CD4-positive, alpha-beta T cell treated with Interleukin-1 beta for 1 hour (primary cell): ENCODE measurements at regions not wholly inside any gene's neighbourhood (a gene's known extent, or its start where the extent isn't known, plus 50 kb on each side); places are given as distances from the start of the nearest gene placed in this dataset.

Source experiments
- DNase-seq, 2 donors: peaks; one replicate each; pipeline ENCODE4 v3.0.0-alpha.2; 2020 to 2022

- no peak for DNase-seq
Observed at GRCh38 chr13:82766732-82767321, 1115.4 kb downstream of the SLITRK1 start.

- DNase-seq = no peak
Observed at GRCh38 chr13:82758044-82758443, 1124.2 kb downstream of the SLITRK1 start.

- DNase-seq = no peak
Observed at GRCh38 chr13:82751206-82751605, 1131.1 kb downstream of the SLITRK1 start.

GRCh38 chr13:82749551-82749950 is 1132.7 kb downstream of the SLITRK1 start:
- no peak for DNase-seq

GRCh38 chr13:82747958-82748357 is 1134.3 kb downstream of the SLITRK1 start:
- DNase-seq = no peak

- no peak for DNase-seq
Observed at GRCh38 chr13:82747291-82747690, 1135.0 kb downstream of the SLITRK1 start.

GRCh38 chr13:82740442-82740841 is 1141.8 kb downstream of the SLITRK1 start:
- no peak for DNase-seq

- DNase-seq = no peak
Observed at GRCh38 chr13:82739881-82740280, 1142.4 kb downstream of the SLITRK1 start.

GRCh38 chr13:82729401-82729800 is 1152.9 kb downstream of the SLITRK1 start:
- DNase-seq = no peak

GRCh38 chr13:82720986-82721385 is 1161.3 kb downstream of the SLITRK1 start:
- DNase-seq = no peak

GRCh38 chr13:82719987-82720386 is 1162.3 kb downstream of the SLITRK1 start:
- DNase-seq = no peak

- DNase-seq = no peak
Observed at GRCh38 chr13:82717249-82717648, 1165.0 kb downstream of the SLITRK1 start.

GRCh38 chr13:82713687-82714405 is 1168.4 kb downstream of the SLITRK1 start:
- no peak for DNase-seq

- DNase-seq = no peak
Observed at GRCh38 chr13:82702513-82702912, 1179.8 kb downstream of the SLITRK1 start.

GRCh38 chr13:82701020-82701419 is 1181.3 kb downstream of the SLITRK1 start:
- DNase-seq = no peak

- DNase-seq = no peak
Observed at GRCh38 chr13:82698941-82699340, 1183.3 kb downstream of the SLITRK1 start.

- no peak for DNase-seq
Observed at GRCh38 chr13:82698383-82698782, 1183.9 kb downstream of the SLITRK1 start.

- DNase-seq = no peak
Observed at GRCh38 chr13:82693607-82694006, 1188.7 kb downstream of the SLITRK1 start.

- DNase-seq = peak in 1 of 2 donors; percentile 31
Observed at GRCh38 chr13:82688400-82688994, 1193.8 kb downstream of the SLITRK1 start.

- no peak for DNase-seq
Observed at GRCh38 chr13:82687884-82688283, 1194.4 kb downstream of the SLITRK1 start.

- DNase-seq = no peak
Observed at GRCh38 chr13:82681535-82681934, 1200.7 kb downstream of the SLITRK1 start.

GRCh38 chr13:82678052-82678451 is 1204.2 kb downstream of the SLITRK1 start:
- DNase-seq = no peak

GRCh38 chr13:82675024-82675423 is 1207.2 kb downstream of the SLITRK1 start:
- DNase-seq = no peak

- no peak for DNase-seq
Observed at GRCh38 chr13:82674546-82674945, 1207.7 kb downstream of the SLITRK1 start.
